ENCODE measurements at regions not wholly inside any gene's neighbourhood (a gene's known extent, or its start where the extent isn't known, plus 50 kb on each side); places are given as distances from the start of the nearest gene placed in this dataset.
"Not testable (repeated sequence)": the region's sequence is repeated elsewhere in the genome, so short reads cannot be mapped to it uniquely, and the experiment has no call there.

GRCh38 chr5:174498575-174498974, 225.8 kb upstream of the MSX2 start:
- not testable (repeated sequence) for TF ChIP-seq CTCF, EZH2phosphoT487, EZH2 (IDR thresholded peaks at IDR 0.05)

Measured in neural progenitor cell (in vitro differentiated cells).